ENCODE measurements at regions not wholly inside any gene's neighbourhood (a gene's known extent, or its start where the extent isn't known, plus 50 kb on each side); places are given as distances from the start of the nearest gene placed in this dataset.
"Not testable (repeated sequence)": the region's sequence is repeated elsewhere in the genome, so short reads cannot be mapped to it uniquely, and the experiment has no call there.

DNA sequence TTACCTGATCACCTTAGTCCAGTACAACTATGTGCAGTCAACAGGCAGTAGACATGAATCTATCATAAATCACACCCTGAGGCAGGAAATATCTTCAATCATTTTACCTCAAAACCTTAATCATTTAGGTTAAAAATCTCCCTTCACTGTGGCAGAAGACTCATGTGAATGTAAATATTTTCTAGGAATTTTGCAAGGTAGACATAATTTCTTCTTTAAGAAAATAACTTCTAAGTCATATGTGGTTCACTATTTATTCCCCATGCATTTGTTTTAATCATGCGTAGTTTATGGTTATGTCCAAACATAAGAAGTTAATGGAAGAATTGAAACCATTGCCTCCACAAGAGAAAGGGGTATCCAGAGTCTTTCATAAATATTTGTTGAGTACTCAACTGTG lies 97.0 kb downstream of the HMHB1 start:
- DNase-seq (ENCODE audit: low spot score), result no peak

DNA sequence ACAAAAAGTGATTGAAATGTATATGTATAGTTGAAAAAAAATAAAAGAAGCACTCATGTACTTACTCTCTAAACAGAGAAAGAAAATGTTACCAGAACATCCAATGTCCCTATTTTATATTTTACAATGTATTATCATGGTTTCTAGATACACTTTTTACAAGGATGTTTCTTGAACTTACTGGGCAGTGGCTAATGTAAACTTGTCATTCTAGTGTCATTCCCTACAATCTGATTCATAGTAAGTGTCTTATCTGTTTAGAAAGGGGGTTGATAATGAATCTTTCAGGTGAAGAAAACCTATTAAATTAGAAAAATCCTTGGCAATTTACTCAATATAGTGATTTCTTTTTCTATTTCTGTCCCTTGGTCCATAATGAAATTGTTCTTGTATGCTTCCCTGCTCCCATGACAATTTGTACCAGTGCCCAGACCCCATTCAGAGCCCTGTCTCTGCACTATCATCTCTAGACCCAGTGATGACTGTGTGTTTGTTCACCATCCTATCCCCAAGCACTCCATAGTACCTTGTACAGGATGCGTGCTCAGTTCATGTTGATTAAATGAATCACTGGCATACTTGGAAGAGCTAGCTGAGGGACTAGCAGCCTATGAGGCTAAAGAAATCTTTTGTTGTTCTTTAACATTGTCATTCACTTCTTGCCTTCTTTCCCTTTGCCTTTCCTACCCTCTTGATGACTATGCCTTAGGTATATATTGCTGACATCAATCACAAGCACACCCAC lies 101.2 kb downstream of the HMHB1 start:
- no peak for DNase-seq (ENCODE audit: low spot score)

DNA sequence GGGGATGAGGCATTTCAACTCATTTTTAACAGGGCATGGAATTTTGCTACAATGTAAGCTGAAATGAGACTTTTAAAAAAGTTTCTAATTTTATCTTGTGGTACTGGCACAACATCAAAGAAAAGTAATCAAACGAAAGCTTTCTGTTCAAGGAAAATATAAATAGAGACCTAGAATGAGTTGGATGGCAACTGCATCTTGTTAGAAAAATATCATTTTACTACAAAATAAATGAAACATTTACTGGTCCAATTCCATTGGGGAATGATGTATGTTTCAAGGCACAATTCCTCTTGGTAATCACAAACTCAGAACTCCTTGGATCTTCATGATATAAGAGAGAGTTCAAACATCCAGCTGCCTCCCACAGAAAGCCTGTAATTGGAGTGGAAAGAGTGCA lies 102.8 kb downstream of the HMHB1 start:
- DNase-seq (ENCODE audit: low spot score), result no peak

DNA sequence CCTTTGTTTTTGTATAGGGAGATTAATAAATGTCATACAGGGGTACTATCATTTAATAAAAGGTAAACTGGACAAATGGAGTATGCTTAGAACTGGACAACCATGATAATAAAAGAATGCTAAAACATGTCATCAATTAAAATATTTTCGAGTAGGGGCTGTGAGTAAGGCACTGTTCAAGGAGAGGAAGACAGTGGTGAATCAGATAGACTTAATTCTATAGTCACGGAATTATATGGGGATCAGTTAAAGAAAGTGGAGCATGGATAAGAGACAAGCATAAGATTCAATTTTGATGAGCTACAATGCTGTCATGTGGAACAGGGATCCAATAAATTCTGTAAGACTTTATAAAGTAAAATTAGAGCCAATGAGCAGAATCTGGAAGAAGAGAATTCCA lies 104.5 kb downstream of the HMHB1 start:
- no peak for DNase-seq (ENCODE audit: low spot score)

DNA sequence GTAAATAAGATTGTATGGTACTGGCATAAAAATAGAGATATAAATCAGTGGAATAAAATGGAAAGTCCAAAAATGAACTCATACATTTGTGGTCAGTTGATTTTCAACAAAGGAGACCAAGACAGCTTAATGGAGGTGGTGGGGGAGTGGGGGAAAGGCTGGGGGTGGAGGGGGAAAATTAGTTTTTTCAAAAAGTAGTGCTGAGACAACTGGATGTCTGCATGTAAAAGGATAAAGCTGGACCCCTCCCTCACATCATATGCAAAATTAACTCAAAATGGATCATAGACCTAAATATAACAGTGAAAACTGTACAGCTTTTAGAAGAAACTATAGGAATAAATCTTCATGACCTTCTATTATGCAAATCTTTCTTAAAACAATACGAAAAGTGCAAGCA lies 107.0 kb downstream of the HMHB1 start:
- DNase-seq (ENCODE audit: low spot score), result no peak

DNA sequence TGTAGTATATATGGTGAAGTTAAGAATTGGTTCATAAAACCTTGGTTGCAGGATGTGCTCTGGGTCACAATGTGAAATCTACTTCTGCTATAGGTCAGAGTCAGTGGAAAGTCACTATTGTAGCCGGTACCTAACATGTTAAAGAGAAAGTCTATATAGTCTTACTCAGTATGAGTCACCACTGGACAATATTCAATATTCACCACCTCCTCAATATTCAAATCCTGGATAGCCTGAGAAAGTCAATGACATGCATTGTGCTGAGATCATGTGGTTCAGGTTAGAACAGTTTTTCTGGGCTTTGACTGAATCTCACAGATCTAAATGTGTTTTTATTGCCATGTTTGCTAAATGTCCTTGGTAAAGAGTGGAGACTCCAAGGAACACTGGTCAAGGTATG lies 108.8 kb downstream of the HMHB1 start:
- no peak for DNase-seq (ENCODE audit: low spot score)

DNA sequence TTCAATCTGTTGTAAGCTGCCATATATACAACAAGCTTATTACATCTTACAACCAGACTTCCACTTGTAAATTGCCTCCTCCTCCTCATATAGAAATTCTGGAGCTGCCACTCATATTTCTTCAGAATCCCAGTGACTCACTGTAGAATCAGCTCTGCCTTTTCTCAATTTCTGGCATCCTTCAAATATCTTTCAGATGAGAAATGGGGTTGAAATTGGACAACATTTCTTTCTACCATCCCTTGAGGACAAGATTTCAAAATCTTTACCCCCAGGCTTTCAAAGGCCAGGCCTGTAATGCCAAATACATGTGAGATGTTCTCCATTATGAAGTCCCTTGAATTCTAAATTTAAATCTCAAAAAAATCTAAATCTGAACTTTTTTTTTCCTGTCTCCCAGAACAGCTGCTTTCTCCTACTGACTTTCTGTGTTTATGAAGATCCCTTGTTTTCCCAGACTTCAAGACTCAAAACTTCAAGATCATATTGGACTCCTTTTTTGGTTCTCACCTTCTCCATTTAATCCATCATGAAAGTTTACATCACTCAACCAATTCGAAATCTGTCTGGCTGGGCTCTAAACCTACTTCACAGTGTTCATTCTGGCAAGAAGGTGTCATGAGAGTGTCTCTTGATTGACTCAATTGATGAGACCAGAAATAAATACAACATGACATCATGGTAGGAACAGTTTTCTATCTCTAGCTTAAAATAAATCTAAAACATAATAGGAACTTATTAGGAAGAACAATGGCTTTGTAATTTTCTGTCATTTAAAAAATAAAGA lies 109.8 kb downstream of the HMHB1 start:
- no peak for DNase-seq (ENCODE audit: low spot score)

DNA sequence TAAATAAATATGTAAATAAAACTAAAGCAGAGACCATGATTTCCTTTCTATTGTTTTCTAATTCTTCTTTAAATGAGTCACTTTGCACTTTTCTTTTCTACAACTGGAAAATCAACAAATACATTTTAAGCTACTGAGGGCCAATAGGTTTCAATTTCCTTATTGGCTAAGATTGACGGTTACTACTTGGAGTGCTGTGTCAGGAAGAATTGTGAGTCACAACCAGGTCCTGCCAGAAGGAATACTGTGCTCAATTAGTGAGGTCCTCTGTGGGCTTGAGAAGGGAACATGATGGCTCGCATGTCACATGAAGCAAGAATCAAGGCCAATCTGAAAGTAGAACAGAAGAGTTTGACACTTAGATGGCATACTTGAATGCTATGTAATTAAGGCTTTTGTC lies 110.8 kb downstream of the HMHB1 start:
- DNase-seq (ENCODE audit: low spot score), result no peak

DNA sequence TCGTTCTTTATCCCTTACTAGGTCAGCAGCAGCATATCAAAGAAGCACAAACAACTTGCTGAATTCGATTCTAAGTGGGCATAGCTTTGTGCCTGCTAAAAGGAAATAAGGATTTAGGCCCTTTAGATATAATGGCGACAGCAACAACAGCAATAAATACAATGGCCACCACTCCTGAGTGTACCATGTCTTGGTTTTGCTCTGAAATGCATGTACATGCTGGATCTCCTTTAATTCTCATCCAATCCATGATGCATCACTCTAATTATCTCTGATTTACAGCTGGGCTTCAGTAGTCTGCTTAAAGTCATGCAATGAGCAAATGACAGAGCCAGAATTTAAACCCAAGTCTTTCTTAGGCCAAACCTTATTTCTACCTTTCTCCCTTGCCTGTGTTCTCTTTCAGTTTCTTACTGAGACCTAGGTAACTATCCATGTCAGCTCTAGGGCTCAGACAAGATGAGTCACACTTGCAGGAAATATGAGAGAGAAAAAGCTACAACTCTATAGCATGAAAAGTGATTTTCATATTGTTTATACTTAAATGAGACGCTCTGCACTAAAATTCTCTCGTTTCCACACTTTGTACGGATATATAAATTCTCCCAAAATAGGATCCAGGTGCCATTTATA lies 111.8 kb downstream of the HMHB1 start:
- no peak for DNase-seq (ENCODE audit: low spot score)

DNA sequence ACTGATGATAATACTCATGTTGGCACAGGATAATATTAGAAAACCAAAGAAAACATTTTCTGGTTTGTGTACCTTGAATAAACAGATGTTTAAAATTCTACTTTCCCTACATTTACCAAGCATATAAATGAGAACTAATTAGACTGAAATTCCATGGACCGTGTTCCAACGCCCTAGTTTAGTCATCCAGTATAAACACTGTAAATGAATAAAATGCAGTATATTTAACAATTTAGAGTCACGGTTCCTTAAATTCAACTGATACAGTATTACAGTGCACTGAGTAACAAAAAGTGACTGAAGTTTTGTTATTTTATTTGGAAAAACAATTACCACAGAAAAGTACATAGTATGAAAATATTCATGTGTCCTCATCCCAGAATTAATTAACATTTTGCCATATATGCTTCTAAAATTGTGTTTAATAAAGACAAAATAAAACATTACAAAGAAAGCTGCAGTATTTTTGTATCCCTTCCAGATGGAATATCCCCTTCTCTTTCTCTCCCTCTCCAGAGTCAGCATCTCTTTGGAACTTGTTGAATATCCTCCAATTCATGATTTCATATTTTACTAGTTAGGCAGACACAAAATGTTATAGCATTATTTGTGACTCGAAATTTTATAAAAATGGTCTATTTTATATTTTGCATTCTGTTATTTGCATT lies 112.5 kb downstream of the HMHB1 start:
- no peak for DNase-seq (ENCODE audit: low spot score)

DNA sequence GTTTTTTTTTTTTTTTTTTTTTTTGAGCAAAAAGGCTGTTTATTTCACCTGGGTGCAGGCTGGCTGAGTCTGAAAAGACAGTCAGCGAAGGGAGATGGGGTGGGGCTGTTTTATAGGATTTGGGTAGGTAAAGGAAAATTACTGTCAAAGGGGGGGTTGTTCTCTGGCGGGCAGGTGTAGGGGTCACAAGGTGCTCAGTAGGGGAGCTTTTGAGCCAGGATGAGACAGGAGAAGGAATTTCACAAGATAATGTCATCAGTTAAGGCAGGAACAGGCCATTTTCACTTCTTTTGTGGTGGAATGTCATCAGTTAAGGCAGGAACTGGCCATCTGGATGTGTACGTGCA lies 113.0 kb downstream of the HMHB1 start:
- DNase-seq (ENCODE audit: low spot score), result not testable (repeated sequence)

DNA sequence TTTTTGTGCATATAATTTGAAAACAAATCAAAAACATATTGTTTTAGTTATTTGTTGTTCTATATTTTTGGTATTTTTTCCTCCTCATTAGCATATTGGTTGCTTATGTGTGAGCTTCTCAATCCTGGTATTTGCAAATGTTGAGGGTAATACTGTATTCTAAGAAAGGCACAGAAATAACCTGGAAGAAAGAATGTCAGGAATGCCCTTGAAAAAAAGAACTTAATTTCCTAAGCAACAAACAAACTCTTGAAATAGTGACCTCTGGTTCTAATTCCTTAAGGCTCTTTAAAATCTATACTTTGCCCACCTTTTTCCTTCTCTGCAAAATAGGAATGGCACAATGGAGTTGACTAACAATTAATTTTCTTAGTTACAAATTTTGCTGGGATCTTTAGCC lies 117.5 kb downstream of the HMHB1 start:
- DNase-seq (ENCODE audit: low spot score), result no peak

DNA sequence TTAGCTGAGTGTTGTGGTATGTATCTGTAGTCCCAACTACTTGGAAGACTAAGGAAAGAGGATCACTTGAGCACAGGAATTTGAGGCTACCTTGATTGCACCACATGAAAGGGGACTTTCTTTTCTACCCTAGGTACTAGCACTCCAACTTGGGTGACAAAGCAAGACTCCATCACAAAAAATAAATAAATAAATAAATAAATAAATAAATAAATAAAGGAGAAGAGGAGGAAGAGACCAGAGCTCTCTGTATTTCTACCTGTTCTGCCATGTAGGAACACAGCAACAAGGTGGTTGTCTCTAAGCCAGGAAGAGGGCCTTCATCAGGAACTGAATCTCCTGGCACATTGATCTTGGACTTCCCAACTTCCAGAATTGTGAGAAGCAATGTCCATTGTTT lies 118.6 kb downstream of the HMHB1 start:
- no peak for DNase-seq (ENCODE audit: low spot score)

DNA sequence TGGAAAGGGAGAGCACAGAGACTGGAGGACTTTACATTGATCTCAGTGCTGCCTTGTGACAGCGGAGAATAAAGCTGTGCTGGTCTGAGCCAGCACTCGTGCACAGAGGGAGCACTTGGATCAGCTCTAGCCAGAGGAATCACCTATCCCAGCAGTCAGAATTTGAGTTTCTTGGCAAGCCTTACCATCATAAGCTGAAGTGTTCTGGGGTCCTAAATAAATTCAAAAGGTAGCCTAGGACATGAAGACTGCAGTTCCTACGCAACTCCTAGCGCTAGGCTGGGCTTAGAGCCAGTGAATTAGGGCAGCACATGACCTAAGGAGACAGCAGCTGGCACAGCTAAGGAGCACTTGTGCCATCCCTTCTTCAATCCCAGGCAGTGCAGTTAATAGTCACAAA lies 119.5 kb downstream of the HMHB1 start:
- no peak for DNase-seq (ENCODE audit: low spot score)

DNA sequence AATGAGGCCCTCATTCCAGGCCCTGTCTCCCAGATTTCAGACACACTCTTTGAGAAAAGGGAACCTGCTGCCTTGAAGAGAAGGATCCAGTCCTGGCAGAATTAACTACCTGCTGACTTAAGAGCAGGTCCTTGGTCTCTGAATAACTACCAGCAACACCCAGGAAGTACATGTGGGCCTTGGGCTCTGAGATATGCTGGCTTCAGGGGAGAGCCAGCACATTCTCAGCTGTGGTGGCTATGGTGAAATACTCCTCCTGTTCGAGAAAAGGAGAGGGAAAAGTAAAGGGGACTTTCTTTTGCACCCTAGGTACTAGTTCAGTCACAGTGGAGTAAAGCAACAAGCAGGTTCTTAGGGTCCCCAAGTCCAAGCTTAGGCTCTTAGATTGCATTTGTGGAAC lies 120.0 kb downstream of the HMHB1 start:
- DNase-seq (ENCODE audit: low spot score), result no peak

DNA sequence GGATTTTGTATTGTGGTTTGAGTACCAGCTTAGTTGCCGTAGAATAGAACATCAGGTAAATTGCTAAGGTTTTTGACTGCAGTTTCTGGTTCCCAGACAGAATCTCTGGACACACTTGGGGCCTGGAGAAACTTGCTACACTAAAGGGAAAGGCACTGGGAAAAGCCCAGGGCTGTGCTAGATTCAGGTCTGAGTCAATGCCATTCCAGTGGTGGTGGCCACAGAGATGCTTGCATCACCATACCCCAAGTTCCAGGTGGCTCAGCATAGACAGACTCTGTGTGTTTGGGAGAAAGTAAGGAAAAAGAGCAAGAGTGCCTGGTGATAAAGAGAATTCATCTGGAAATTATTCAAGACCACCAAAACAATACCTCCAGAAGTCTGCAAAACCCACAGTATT lies 120.6 kb downstream of the HMHB1 start:
- DNase-seq (ENCODE audit: low spot score), result no peak

DNA sequence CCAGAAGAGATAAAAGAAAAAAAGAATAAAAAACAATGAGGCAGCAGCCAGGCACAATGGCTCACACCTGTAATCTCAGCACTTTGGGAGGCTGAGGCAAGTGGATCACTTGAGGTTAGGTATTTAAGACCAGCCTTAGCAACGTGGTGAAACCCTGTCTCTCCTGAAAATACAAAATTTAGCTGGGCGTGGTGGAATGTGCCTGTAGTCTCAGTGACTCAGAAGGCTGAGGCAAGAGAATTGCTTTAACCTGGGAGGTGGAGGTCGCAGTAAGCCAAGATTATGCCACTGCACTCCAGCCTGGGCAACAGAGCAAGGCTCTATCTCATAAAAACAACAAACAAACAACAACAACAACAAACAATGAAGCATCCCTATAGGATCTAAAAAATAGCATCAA lies 121.5 kb downstream of the HMHB1 start:
- DNase-seq (ENCODE audit: low spot score), result no peak

DNA sequence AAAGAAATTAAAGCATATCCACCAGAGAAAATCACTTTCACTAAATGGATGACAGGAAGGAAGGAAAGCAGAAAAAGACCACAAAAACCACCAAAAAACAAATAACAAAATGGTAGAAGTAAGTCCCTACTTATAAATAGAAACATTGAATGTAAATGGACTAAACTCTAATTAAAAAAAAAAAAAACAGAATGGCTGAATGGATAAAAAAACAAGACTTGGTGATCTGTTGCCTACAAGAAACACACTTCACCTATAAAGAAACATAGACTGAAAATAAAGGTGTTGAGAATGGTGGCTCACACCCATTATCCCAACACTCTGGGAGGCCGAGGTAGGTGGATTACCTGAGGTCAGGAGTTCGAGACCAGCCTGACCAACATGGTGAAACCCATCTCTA lies 122.9 kb downstream of the HMHB1 start:
- DNase-seq (ENCODE audit: low spot score), result no peak

DNA sequence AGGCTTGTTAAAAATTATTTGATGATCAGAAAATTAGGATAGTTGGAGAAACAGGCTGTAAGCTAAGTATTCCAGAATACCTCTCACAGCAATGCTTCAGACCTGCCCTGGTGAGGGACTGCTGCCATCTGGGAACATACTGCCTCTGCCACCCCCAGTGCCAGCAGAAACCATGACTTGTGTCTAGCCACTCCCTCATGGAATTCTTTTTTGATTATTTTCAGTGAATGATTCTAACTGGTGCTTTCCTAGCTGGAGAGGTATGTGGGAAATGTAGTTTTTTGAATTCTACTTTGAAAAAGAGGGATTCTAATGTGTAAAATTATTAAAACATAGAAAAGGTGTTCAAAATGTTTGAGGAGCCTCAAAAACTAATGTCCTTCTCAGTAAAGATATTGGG lies 126.3 kb downstream of the HMHB1 start:
- DNase-seq (ENCODE audit: low spot score), result no peak

DNA sequence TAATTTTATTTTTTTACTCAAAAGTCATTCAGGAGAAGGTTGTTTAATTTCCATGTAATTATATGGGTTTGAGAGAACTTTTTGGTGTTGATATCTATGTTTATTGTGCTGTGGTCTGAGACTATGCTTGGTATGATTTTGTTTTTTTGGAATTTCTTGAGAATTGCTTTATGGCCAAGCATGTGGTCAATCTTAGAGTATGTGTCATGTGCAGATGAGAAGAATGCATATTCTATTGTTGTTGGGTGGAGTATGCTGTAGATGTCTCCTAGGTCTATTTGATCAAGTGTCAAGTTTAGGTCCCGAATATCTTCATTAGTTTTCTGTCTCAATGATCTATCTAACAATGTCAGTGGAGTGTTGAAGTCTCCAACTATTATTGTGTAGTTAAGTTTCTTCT lies 134.9 kb downstream of the HMHB1 start:
- no peak for DNase-seq (ENCODE audit: low spot score)

DNA sequence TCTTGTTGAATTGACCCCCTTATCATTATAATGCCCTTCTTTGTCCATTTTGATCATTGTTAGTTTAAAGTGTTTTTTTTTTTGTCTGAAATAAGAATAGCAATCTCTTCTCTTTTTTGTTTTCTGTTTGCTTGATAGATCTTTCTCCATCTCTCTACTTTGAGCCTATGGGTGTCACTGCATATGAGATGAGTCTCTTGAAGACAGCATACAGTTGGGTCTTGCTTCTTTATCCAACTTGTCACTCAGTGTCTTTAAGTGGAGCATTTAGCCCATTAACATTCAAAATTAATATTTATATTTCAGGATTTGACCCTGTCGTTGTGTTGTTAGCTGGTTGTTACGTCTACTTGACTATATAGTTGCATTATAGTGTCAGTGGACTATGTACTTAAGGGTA lies 135.4 kb downstream of the HMHB1 start:
- no peak for DNase-seq (ENCODE audit: low spot score)

DNA sequence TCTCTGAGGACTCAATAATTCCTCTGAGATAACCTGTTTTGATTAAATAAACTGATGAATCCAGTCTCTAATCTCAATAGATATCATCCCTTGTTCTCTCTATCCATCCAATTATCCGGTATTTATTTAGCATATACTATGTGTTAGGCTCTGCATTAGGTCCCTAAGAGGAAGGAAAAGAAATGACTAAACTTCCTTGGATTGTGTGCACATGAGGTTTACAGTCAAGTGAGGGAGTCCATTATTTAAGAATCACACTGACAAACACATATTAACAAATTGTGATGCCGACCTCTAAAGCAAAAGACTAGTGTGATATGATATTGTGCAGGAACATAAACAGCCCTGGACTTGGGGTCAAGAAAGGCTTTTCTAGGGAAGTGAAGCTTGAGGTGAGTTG lies 140.8 kb downstream of the HMHB1 start:
- DNase-seq (ENCODE audit: low spot score), result no peak

DNA sequence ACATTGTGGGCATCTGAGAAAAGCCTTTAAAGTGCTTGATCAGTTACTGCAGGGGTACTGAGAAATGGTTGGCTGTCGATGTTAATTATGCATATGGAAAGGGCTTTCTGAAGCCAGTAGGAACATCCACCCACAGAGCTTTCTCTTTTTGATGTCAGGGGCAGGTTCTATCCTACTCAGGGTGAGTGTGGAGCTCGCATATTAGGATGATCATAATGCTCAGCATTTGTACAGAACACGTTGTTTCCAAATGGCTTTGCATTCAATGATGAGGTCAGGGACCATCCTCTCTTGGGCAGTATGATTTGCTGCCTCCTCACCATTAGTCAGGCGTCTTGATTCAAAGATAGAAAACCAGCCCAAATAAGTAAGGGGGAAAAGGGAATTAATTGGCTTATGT lies 141.9 kb downstream of the HMHB1 start:
- DNase-seq (ENCODE audit: low spot score), result no peak
